PC-3 (cell line): ENCODE measurements at regions not wholly inside any gene's neighbourhood (a gene's known extent, or its start where the extent isn't known, plus 50 kb on each side); places are given as distances from the start of the nearest gene placed in this dataset.

Experiments used
- EZH2 ChIP-seq: fragments of 300-600 bp; sonication (generic); IDR thresholded peaks from one replicate; pipeline ENCODE4 v1.6.1; 2017; ENCODE audit warnings: antibody characterized with exemption, mild to moderate bottlenecking, low read length; ENCODE audit not compliant: unreplicated experiment
- TF ChIP-seq, protein P1 (sequence below): fragments of 300-600 bp; sonication (generic); conservative IDR thresholded peaks from 2 replicates; pipeline ENCODE4 v1.5.1; 2017; ENCODE audit warnings: antibody characterized with exemption, low read depth, mild to moderate bottlenecking, low read length

- TF ChIP-seq, protein P1, sequence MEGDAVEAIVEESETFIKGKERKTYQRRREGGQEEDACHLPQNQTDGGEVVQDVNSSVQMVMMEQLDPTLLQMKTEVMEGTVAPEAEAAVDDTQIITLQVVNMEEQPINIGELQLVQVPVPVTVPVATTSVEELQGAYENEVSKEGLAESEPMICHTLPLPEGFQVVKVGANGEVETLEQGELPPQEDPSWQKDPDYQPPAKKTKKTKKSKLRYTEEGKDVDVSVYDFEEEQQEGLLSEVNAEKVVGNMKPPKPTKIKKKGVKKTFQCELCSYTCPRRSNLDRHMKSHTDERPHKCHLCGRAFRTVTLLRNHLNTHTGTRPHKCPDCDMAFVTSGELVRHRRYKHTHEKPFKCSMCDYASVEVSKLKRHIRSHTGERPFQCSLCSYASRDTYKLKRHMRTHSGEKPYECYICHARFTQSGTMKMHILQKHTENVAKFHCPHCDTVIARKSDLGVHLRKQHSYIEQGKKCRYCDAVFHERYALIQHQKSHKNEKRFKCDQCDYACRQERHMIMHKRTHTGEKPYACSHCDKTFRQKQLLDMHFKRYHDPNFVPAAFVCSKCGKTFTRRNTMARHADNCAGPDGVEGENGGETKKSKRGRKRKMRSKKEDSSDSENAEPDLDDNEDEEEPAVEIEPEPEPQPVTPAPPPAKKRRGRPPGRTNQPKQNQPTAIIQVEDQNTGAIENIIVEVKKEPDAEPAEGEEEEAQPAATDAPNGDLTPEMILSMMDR: no peak
- no peak for TF ChIP-seq EZH2
Observed at GRCh38 chr2:42937171-42937875, 144.9 kb upstream of the HAAO start.
